ENCODE measurements at regions not wholly inside any gene's neighbourhood (a gene's known extent, or its start where the extent isn't known, plus 50 kb on each side); places are given as distances from the start of the nearest gene placed in this dataset.

GRCh38 chr1:56413671-56414199 lies 165.6 kb downstream of the PLPP3 start (continued):
- TF ChIP-seq YY1 (IDR thresholded peaks at IDR 0.05; ENCODE audit: insufficient read depth, insufficient replicate concordance, low read depth, low read length) (no peak), NPAS2 (CRISPR knock-in tag; IDR thresholded peaks at IDR 0.05; ENCODE audit: borderline replicate concordance) (no peak), HNRNPH1 (optimal IDR thresholded peaks at IDR 0.05; ENCODE audit: low read depth, low read length) (no peak), CBX5 (CRISPR knock-in tag; IDR thresholded peaks at IDR 0.05; ENCODE audit: borderline replicate concordance) (no peak), ZNF605 (CRISPR knock-in tag; IDR thresholded peaks at IDR 0.05) (peak; percentile 59; the same call in 1 of the 2 replicates), ZNF496 (CRISPR knock-in tag; IDR thresholded peaks at IDR 0.05; ENCODE audit: insufficient replicate concordance) (no peak), ZBTB7B (CRISPR knock-in tag; IDR thresholded peaks at IDR 0.05) (no peak), ZNF770 (CRISPR knock-in tag; IDR thresholded peaks at IDR 0.05) (no peak), NKX3-1 (CRISPR knock-in tag; IDR thresholded peaks at IDR 0.05) (no peak), ZNF512 (CRISPR knock-in tag; IDR thresholded peaks at IDR 0.05) (no peak), ZFP36 (IDR thresholded peaks at IDR 0.05; ENCODE audit: borderline replicate concordance, low read depth, low read length, partially characterized antibody) (peak; percentile 94), ZNF160 (CRISPR knock-in tag; IDR thresholded peaks at IDR 0.05) (no peak), NR3C1 (CRISPR knock-in tag; IDR thresholded peaks at IDR 0.05) (no peak), BCL3 (CRISPR knock-in tag; IDR thresholded peaks at IDR 0.05) (no peak), ZBTB20 (CRISPR knock-in tag; IDR thresholded peaks at IDR 0.05; ENCODE audit: borderline replicate concordance, low read depth) (peak; percentile 66; the same call in 1 of the 2 replicates), HHEX (CRISPR knock-in tag; IDR thresholded peaks at IDR 0.05) (no peak), NR2F1 (CRISPR knock-in tag; IDR thresholded peaks at IDR 0.05) (no peak), ZFP37 (CRISPR knock-in tag; IDR thresholded peaks at IDR 0.05; ENCODE audit: borderline replicate concordance) (no peak), ZNF101 (CRISPR knock-in tag; IDR thresholded peaks at IDR 0.05; ENCODE audit: borderline replicate concordance, low read depth) (no peak), PRMT3 (CRISPR knock-in tag; IDR thresholded peaks at IDR 0.05; ENCODE audit: borderline replicate concordance, low read depth) (no peak), RXRA (CRISPR knock-in tag; IDR thresholded peaks at IDR 0.05) (peak; percentile 16; the same call in 1 of the 2 replicates), ZNF264 (CRISPR knock-in tag; IDR thresholded peaks at IDR 0.05) (no peak)
- TF ChIP-seq, protein P1, sequence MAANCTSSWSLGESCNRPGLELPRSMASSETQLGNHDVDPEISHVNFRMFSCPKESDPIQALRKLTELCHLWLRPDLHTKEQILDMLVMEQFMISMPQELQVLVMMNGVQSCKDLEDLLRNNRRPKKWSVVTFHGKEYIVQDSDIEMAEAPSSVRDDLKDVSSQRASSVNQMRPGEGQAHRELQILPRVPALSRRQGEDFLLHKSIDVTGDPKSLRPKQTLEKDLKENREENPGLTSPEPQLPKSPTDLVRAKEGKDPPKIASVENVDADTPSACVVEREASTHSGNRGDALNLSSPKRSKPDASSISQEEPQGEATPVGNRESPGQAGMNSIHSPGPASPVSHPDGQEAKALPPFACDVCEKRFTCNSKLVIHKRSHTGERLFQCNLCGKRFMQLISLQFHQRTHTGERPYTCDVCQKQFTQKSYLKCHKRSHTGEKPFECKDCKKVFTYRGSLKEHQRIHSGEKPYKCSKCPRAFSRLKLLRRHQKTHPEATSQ (CRISPR knock-in tag; IDR thresholded peaks at IDR 0.05; ENCODE audit: borderline replicate concordance): no peak
- TF ChIP-seq, protein P2, sequence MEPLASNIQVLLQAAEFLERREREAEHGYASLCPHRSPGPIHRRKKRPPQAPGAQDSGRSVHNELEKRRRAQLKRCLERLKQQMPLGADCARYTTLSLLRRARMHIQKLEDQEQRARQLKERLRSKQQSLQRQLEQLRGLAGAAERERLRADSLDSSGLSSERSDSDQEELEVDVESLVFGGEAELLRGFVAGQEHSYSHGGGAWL (CRISPR knock-in tag; IDR thresholded peaks at IDR 0.05): no peak
